Cardiac fibroblast (primary cell): ENCODE measurements at regions not wholly inside any gene's neighbourhood (a gene's known extent, or its start where the extent isn't known, plus 50 kb on each side); places are given as distances from the start of the nearest gene placed in this dataset.
A peak's percentile ranks its signal among the peaks of the same experiment; 100 is the strongest.

ENCODE experiments used
- DNase-seq, 2 donors: peaks; one replicate each; pipeline versions ENCODE4 v3.0.0 to v3.0.0-alpha.2; 2010; ENCODE audit warnings: low read depth in 2 of 2
- H3K4me3 ChIP-seq, 2 donors: replicated peaks in 1 of 2; 1 replicate in 1 of 2; 2 replicates in 1 of 2; pipeline ENCODE4 v1.5.1; 2011; ENCODE audit warnings: low read depth in 2 of 2, low read length in 2 of 2, mild to moderate bottlenecking in 2 of 2, moderate library complexity in 1 of 2
- CTCF ChIP-seq: IDR thresholded peaks from one replicate; pipeline ENCODE4 v1.5.1; 2011; ENCODE audit warnings: low read depth, mild to moderate bottlenecking, low read length, inconsistent platforms

DNA sequence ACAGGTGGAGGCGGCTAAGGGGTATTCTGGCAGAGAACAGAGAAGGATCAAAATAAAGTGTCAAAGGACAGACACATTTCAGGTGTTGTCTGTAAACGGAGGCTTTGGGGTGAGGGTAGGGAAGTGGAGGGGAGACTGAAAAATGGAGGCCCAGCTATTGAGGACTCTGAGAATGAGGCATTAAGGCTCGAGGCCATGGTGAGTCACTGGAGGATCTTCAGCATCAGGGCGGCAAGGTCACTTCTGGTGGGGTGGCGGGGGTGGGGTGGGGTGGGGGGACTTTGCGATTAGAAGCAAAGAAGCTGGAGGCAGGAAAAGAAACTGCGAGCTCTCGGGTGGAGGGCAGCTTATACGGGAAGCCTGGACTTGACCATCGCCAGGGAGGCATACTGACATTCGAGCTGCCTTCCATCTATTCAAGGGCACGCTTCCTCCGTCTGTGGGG, 58.4 kb upstream of the PCGF5 start:
- no peak for TF ChIP-seq CTCF
- H3K4me3 ChIP-seq = peak overlapping the region; percentile 52 to 70
- peak in 1 of 2 donors; percentile 26 for DNase-seq

GRCh38 chr10:91162495-91163268, 57.8 kb upstream of the PCGF5 start:
- DNase-seq = peak; percentile 39 to 75
- H3K4me3 ChIP-seq = peak overlapping the region; percentile 67 to 70
- no peak for TF ChIP-seq CTCF

DNA sequence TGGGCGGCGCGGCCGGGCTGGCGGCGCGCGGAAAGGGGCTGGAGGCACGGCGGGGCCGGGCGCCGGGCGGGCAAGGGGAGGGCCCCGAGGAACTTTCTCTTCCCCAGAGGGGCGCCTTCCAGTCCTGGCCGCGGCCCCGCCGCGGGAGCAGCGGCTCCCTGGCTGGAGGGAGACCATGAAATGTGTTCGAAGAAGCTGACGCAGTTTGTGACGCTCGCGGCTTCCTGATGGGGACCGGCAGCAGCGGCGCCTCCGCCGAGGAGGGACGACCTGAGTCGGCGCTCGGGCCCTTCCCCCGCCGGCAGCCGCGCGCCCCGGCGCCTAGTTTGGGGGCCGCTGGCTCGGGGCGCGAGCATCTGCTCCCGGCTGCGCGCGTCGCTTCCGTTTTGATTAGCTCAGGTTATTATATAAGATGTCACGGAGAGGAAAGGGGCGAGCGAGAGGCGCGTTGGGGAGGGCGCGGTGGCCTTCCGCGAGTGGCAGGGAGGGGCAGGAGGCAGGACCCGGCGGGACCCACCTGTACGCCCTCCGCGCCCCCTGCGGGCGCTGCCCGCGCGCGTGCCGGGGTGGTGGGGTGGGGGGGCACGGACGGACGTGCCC, 57.1 kb upstream of the PCGF5 start:
- peak; percentile 51 to 70 for DNase-seq
- peak overlapping the region; percentile 67 to 70 for H3K4me3 ChIP-seq
- no peak for TF ChIP-seq CTCF

- no peak for TF ChIP-seq CTCF
- H3K4me3 ChIP-seq = peak overlapping the region; percentile 67 to 70
- DNase-seq = peak; percentile 73 to 78
Observed at GRCh38 chr10:91163869-91164474, 56.5 kb upstream of the PCGF5 start.

- peak overlapping the region in 1 of 2 donors; percentile 70 for H3K4me3 ChIP-seq
- no peak for TF ChIP-seq CTCF
- no peak for DNase-seq
Observed at GRCh38 chr10:91164520-91165065, 55.9 kb upstream of the PCGF5 start.

- no peak overlapping the region for H3K4me3 ChIP-seq
- no peak for TF ChIP-seq CTCF
- no peak for DNase-seq
Observed at GRCh38 chr10:91167406-91167805, 53.1 kb upstream of the PCGF5 start.
